HG03095 (cell line): ENCODE measurements at regions not wholly inside any gene's neighbourhood (a gene's known extent, or its start where the extent isn't known, plus 50 kb on each side); places are given as distances from the start of the nearest gene placed in this dataset.

ENCODE experiments used
- ATAC-seq: cut with Tn5 transposase; IDR thresholded peaks from one replicate; pipeline ENCODE4 v1.9.1; 2021; ENCODE audit warnings: moderate library complexity; ENCODE audit not compliant: unreplicated experiment

GRCh38 chr21:16597753-16598152, 868.0 kb downstream of the USP25 start:
- ATAC-seq = no peak

GRCh38 chr21:16605597-16605996, 875.8 kb downstream of the USP25 start:
- no peak for ATAC-seq

GRCh38 chr21:16606271-16606670, 876.5 kb downstream of the USP25 start:
- ATAC-seq = no peak

GRCh38 chr21:16608209-16608830, 878.5 kb downstream of the USP25 start:
- ATAC-seq = no peak

GRCh38 chr21:16619281-16619680, 889.5 kb downstream of the USP25 start:
- no peak for ATAC-seq

- no peak for ATAC-seq
These were observed 891.1 kb downstream of the USP25 start for GRCh38 chr21:16620786-16621320.

- no peak for ATAC-seq
These were observed 888.2 kb upstream of the CXADR start for GRCh38 chr21:16624479-16625118.

- ATAC-seq = no peak
These were observed 887.4 kb upstream of the CXADR start for GRCh38 chr21:16625491-16625890.

- no peak for ATAC-seq
These were observed 878.9 kb upstream of the CXADR start for GRCh38 chr21:16633831-16634459.

- no peak for ATAC-seq
These were observed 878.3 kb upstream of the CXADR start for GRCh38 chr21:16634515-16634914.

- ATAC-seq = no peak
These were observed 872.4 kb upstream of the CXADR start for GRCh38 chr21:16640297-16641027.

GRCh38 chr21:16642353-16642752, 870.5 kb upstream of the CXADR start:
- no peak for ATAC-seq

GRCh38 chr21:16644685-16645084, 868.2 kb upstream of the CXADR start:
- ATAC-seq = no peak

- ATAC-seq = no peak
These were observed 862.0 kb upstream of the CXADR start for GRCh38 chr21:16650714-16651366.

GRCh38 chr21:16651956-16652355, 860.9 kb upstream of the CXADR start:
- ATAC-seq = no peak

GRCh38 chr21:16663436-16663835, 849.4 kb upstream of the CXADR start:
- no peak for ATAC-seq

GRCh38 chr21:16667395-16667794, 845.4 kb upstream of the CXADR start:
- no peak for ATAC-seq

- no peak for ATAC-seq
These were observed 837.9 kb upstream of the CXADR start for GRCh38 chr21:16674949-16675348.

GRCh38 chr21:16676391-16676790, 836.5 kb upstream of the CXADR start:
- ATAC-seq = no peak

GRCh38 chr21:16678429-16679160, 834.2 kb upstream of the CXADR start:
- no peak for ATAC-seq
